IMR-90 (cell line): ENCODE measurements at regions not wholly inside any gene's neighbourhood (a gene's known extent, or its start where the extent isn't known, plus 50 kb on each side); places are given as distances from the start of the nearest gene placed in this dataset.

Experiments
- ATAC-seq: fragments of 200-7000 bp; cut with Tn5 transposase; 2 replicates; pipeline ENCODE4 v1.9.1; 2020; ENCODE audit warnings: low read depth, mild to moderate bottlenecking, moderate library complexity
- BruUV-seq: library from RNA; stranded (reverse); fragments of 400-500 nt; replicated peaks from 2 replicates; lab custom pipeline; 2021; lab: Mats Ljungman, UMichigan
- CTCF ChIA-PET: fragments of 300-600 bp; formaldehyde crosslinking; extraction: SDS; loops from one replicate; lab custom pipeline; 2021; ENCODE audit warnings: antibody characterized with exemption; lab: Yijun Ruan, JAX
- POLR2A ChIA-PET: fragments of 300-600 bp; sonication (Branson Sonifier 250); formaldehyde crosslinking; loops from one replicate; lab custom pipeline; 2022; ENCODE audit warnings: antibody characterized with exemption; ENCODE audit not compliant: unreplicated experiment; lab: Charles Lee
- DNase-seq: peaks from one replicate; pipeline ENCODE4 v3.0.0; 2013
- H2AFZ ChIP-seq: replicated peaks from 2 replicates; pipeline ENCODE3; 2013; ENCODE audit warnings: low read length, mild to moderate bottlenecking; ENCODE audit not compliant: poor library complexity
- H2AK5ac ChIP-seq: 2 replicates; pipeline ENCODE4 v1.6.1; 2013; ENCODE audit warnings: low read depth, low read length, inconsistent platforms
- H2AK9ac ChIP-seq: replicated peaks from 2 replicates; pipeline ENCODE3; 2013; ENCODE audit warnings: mild to moderate bottlenecking, low read depth, low read length, moderate library complexity; ENCODE audit not compliant: poor library complexity
- H2BK120ac ChIP-seq: 2 replicates; pipeline ENCODE4 v1.6.1; 2013; ENCODE audit warnings: low read depth, low read length, inconsistent platforms
- H2BK15ac ChIP-seq: 3 replicates; pipeline ENCODE4 v1.6.1; 2013; ENCODE audit warnings: low read depth, low read length, inconsistent platforms
- H2BK20ac ChIP-seq: 2 replicates; pipeline ENCODE4 v1.6.1; 2013; ENCODE audit warnings: low read depth, mild to moderate bottlenecking, inconsistent platforms, low read length, moderate library complexity
- H2BK5ac ChIP-seq: 2 replicates; pipeline ENCODE4 v1.6.1; 2013; ENCODE audit warnings: mild to moderate bottlenecking, low read depth, low read length, inconsistent platforms; ENCODE audit not compliant: poor library complexity, severe bottlenecking
- H3K14ac ChIP-seq: replicated peaks from 2 replicates; pipeline ENCODE4 v1.6.1; 2013; ENCODE audit warnings: low read depth, low read length, inconsistent platforms
- H3K18ac ChIP-seq: 2 replicates; pipeline ENCODE4 v1.6.1; 2013; ENCODE audit warnings: low read depth, low read length, control low read depth
- H3K23ac ChIP-seq: 2 replicates; pipeline ENCODE4 v1.6.1; 2013; ENCODE audit warnings: low read depth, low read length, inconsistent platforms
- H3K27ac ChIP-seq: 2 replicates; pipeline ENCODE4 v1.5.1; 2013; ENCODE audit warnings: mild to moderate bottlenecking, control low read depth, low read length; ENCODE audit not compliant: insufficient read depth
- H3K27me3 ChIP-seq: 2 replicates; pipeline ENCODE4 v1.6.1; 2013; ENCODE audit warnings: low read length; ENCODE audit not compliant: control insufficient read depth, insufficient read depth
- H3K36me3 ChIP-seq: 2 replicates; pipeline ENCODE4 v1.6.1; 2013; ENCODE audit warnings: low read length, mixed read lengths; ENCODE audit not compliant: control insufficient read depth, insufficient read depth
- H3K4ac ChIP-seq: 2 replicates; pipeline ENCODE4 v1.6.1; 2013; ENCODE audit warnings: low read depth, low read length, inconsistent platforms
- H3K4me1 ChIP-seq: 2 replicates; pipeline ENCODE4 v1.6.1; 2013; ENCODE audit warnings: low read length, mixed read lengths; ENCODE audit not compliant: control insufficient read depth, insufficient read depth
- H3K4me2 ChIP-seq: 2 replicates; pipeline ENCODE4 v1.6.1; 2013; ENCODE audit warnings: low read depth, mild to moderate bottlenecking, control low read depth, low read length, moderate library complexity
- H3K4me3 ChIP-seq: 2 replicates; pipeline ENCODE4 v1.5.1; 2013; ENCODE audit warnings: low read depth, mild to moderate bottlenecking, control low read depth, low read length, moderate library complexity; ENCODE audit not compliant: insufficient read depth
- H3K56ac ChIP-seq: 2 replicates; pipeline ENCODE4 v1.6.1; 2013; ENCODE audit warnings: low read length, inconsistent platforms; ENCODE audit not compliant: insufficient read depth; ENCODE audit errors: extremely low read depth
- H3K79me1 ChIP-seq, 2 experiments: 2 replicates each; pipeline ENCODE4 v1.6.1; 2013; ENCODE audit warnings: low read length in 2 of 2, inconsistent platforms in 1 of 2, low read depth in 1 of 2
- H3K9ac ChIP-seq: 2 replicates; pipeline ENCODE4 v1.6.1; 2013; ENCODE audit warnings: low read depth, low read length, control low read depth
- H3K9me1 ChIP-seq: 2 replicates; pipeline ENCODE4 v1.6.1; 2013; ENCODE audit warnings: low read length, inconsistent platforms; ENCODE audit not compliant: insufficient read depth
- H3K9me3 ChIP-seq: 2 replicates; pipeline ENCODE4 v1.6.1; 2013; ENCODE audit warnings: low read length; ENCODE audit not compliant: control insufficient read depth, insufficient read depth
- H4K20me1 ChIP-seq: 2 replicates; pipeline ENCODE4 v1.6.1; 2013; ENCODE audit warnings: low read length, inconsistent platforms; ENCODE audit not compliant: insufficient read depth
- H4K5ac ChIP-seq: 2 replicates; pipeline ENCODE4 v1.6.1; 2013; ENCODE audit warnings: mild to moderate bottlenecking, low read depth, low read length, control low read depth
- H4K8ac ChIP-seq, 2 experiments: 2 replicates each; pipeline ENCODE4 v1.6.1; 2013; ENCODE audit warnings: low read depth in 2 of 2, low read length in 2 of 2, control low read depth in 1 of 2, inconsistent platforms in 1 of 2
- H4K91ac ChIP-seq: 2 replicates; pipeline ENCODE4 v1.6.1; 2013; ENCODE audit warnings: low read depth, low read length, inconsistent platforms; ENCODE audit not compliant: insufficient read depth
- BHLHE40 ChIP-seq: fragments of 150-350 bp; IDR thresholded peaks from 2 replicates; pipeline ENCODE4 v1.6.1; 2016; ENCODE audit warnings: mild to moderate bottlenecking, low read depth, low read length
- CEBPB ChIP-seq: IDR thresholded peaks from 2 replicates; pipeline ENCODE4 v1.6.1; 2012; ENCODE audit warnings: low read depth, low read length, improper control_type of control experiment
- CHD1 ChIP-seq: IDR thresholded peaks from 2 replicates; pipeline ENCODE4 v1.6.1; 2012; ENCODE audit warnings: low read depth, low read length, improper control_type of control experiment
- POLR2A ChIP-seq: IDR thresholded peaks from 2 replicates; pipeline ENCODE4 v1.6.1; 2012; ENCODE audit warnings: mild to moderate bottlenecking, low read depth, low read length
- RCOR1 ChIP-seq: IDR thresholded peaks from 2 replicates; pipeline ENCODE4 v1.6.1; 2012; ENCODE audit warnings: mild to moderate bottlenecking, low read length, improper control_type of control experiment; ENCODE audit not compliant: insufficient replicate concordance
- RFX5 ChIP-seq: IDR thresholded peaks from 2 replicates; pipeline ENCODE4 v1.8.0; 2012; ENCODE audit warnings: low read depth, mild to moderate bottlenecking, low read length, moderate library complexity
- WGBS, 2 experiments: methylation state at CpG; one replicate each; pipeline versions ENCODE4 v1.1.5 to v1.1.7; 2013; ENCODE audit warnings: missing lambda C conversion rate in 2 of 2; ENCODE audit not compliant: insufficient read length in 1 of 2; ENCODE audit errors: extremely low coverage in 2 of 2; 5-methylcytosine and 5-hydroxymethylcytosine counted together
- dilution Hi-C: fragments of 300-500 bp; cut with HindIII; formaldehyde crosslinking; loops from one replicate; pipeline ENCODE4 v1.14.3; 2018; ENCODE audit warnings: low sequenced_read_pairs; ENCODE audit not compliant: unreplicated experiment
- in situ Hi-C: fragments of 300-500 bp; cut with MboI; formaldehyde crosslinking; loops from 3 replicates; pipeline ENCODE4 v1.14.3; 2019; ENCODE audit warnings: low sequenced_read_pairs, inconsistent platforms, mixed read lengths
- intact Hi-C: fragments of 100-400 bp; cut with micrococcal nuclease; formaldehyde crosslinking; loops from 2 replicates; pipeline ENCODE4 v1.10.0; 2022

- H3K79me1 ChIP-seq, result no peaks in the 10 kb centered on the region
- H3K18ac ChIP-seq, result no peak overlapping the region
- H3K23ac ChIP-seq, result no peak overlapping the region
- no peak overlapping the region for H4K91ac ChIP-seq
- H3K4me1 ChIP-seq, result 0 out of 2 replicates have a peak, but pooled peaks cover 2% of the 10 kb centered on the region
- H4K20me1 ChIP-seq, result no peaks in the 10 kb centered on the region
- H3K4me2 ChIP-seq, result no peak overlapping the region
- ChIA-PET POLR2A (no interaction called here), CTCF (no interaction called here)
- dilution Hi-C loops (no loop called here), intact Hi-C loops (no loop called here), in situ Hi-C loops (no loop called here)
- no peaks in the 10 kb centered on the region for H3K27me3 ChIP-seq
- H3K4me3 ChIP-seq, result no peak overlapping the region
- TF ChIP-seq CEBPB, result no peak
- no peak for TF ChIP-seq POLR2A
- no peak for TF ChIP-seq RFX5
- TF ChIP-seq RCOR1, result no peak
- no peak for TF ChIP-seq CHD1
- no peak for TF ChIP-seq BHLHE40
- no peak overlapping the region for H2BK5ac ChIP-seq
- H2AK5ac ChIP-seq, result no peak overlapping the region
- no CpG with 5 or more reads among the region's 2 CpGs for WGBS, 2 experiments
- no peak overlapping the region for H2AFZ ChIP-seq
- no peak overlapping the region for H3K9ac ChIP-seq
- no peak overlapping the region for H2BK15ac ChIP-seq
- H3K36me3 ChIP-seq, result no peaks in the 10 kb centered on the region
- H3K14ac ChIP-seq, result no peak overlapping the region
- H3K27ac ChIP-seq, result no peak overlapping the region
- H2BK20ac ChIP-seq, result no peak overlapping the region
- H2AK9ac ChIP-seq, result no peak overlapping the region
- no peaks in the 10 kb centered on the region for H3K9me1 ChIP-seq
- peak; percentile 45 for DNase-seq
- H3K9me3 ChIP-seq, result no peaks in the 10 kb centered on the region
- H3K4ac ChIP-seq, result no peak overlapping the region
- no peak overlapping the region for H3K56ac ChIP-seq
- peak; percentile 84 for ATAC-seq
- BruUV-seq, result no TSS peak
- no peak overlapping the region for H4K5ac ChIP-seq
- no peak overlapping the region for H2BK120ac ChIP-seq
- H4K8ac ChIP-seq, result no peak overlapping the region
Observed at GRCh38 chr6:81572020-81572419, 180.5 kb downstream of the TENT5A start.
